VCaP (cell line): ENCODE measurements at regions not wholly inside any gene's neighbourhood (a gene's known extent, or its start where the extent isn't known, plus 50 kb on each side); places are given as distances from the start of the nearest gene placed in this dataset.

Experiments
- H3K27ac ChIP-seq: fragments of 450-650 bp; 2 replicates; pipeline ENCODE4 v1.5.1; 2017
- CTCF ChIP-seq: fragments of 450-650 bp; conservative IDR thresholded peaks from 2 replicates; pipeline ENCODE4 v1.5.1; 2017; ENCODE audit warnings: mild to moderate bottlenecking, moderate library complexity

- no peak for TF ChIP-seq CTCF
- H3K27ac ChIP-seq, result no peak overlapping the region
Observed at GRCh38 chr2:7289697-7290096, 372.5 kb downstream of the RNF144A start.

GRCh38 chr2:7292154-7292691, 375.0 kb downstream of the RNF144A start:
- TF ChIP-seq CTCF, result no peak
- no peak overlapping the region for H3K27ac ChIP-seq

- TF ChIP-seq CTCF, result no peak
- no peak overlapping the region for H3K27ac ChIP-seq
Observed at GRCh38 chr2:7309582-7309981, 392.4 kb downstream of the RNF144A start.

- no peak for TF ChIP-seq CTCF
- H3K27ac ChIP-seq, result no peak overlapping the region
Observed at GRCh38 chr2:7324706-7325105, 407.5 kb downstream of the RNF144A start.

GRCh38 chr2:7325186-7325585, 408.0 kb downstream of the RNF144A start:
- no peak for TF ChIP-seq CTCF
- H3K27ac ChIP-seq, result no peak overlapping the region

GRCh38 chr2:7329465-7329864, 412.3 kb downstream of the RNF144A start:
- H3K27ac ChIP-seq, result peak overlapping the region; percentile 89
- TF ChIP-seq CTCF, result no peak

GRCh38 chr2:7333189-7333765, 416.1 kb downstream of the RNF144A start:
- TF ChIP-seq CTCF, result no peak
- H3K27ac ChIP-seq, result no peak overlapping the region
